ENCODE measurements at regions not wholly inside any gene's neighbourhood (a gene's known extent, or its start where the extent isn't known, plus 50 kb on each side); places are given as distances from the start of the nearest gene placed in this dataset.

GRCh38 chr6:152897807-152898399, 84.9 kb downstream of the FBXO5 start:
- DNase-seq (ENCODE audit: low read depth): peak; percentile 55

GRCh38 chr6:152904678-152905077, 78.2 kb downstream of the FBXO5 start:
- no peak overlapping the region for H3K4me3 ChIP-seq (ENCODE audit: control insufficient read depth, low read depth, low read length)
- TF ChIP-seq CTCF (conservative IDR thresholded peaks at IDR 0.05; ENCODE audit: control insufficient read depth, insufficient read depth, low read depth, low read length): no peak
- DNase-seq (ENCODE audit: low read depth): no peak

More at GRCh38 chr6:152897807-152898399, 84.9 kb downstream of the FBXO5 start:
- TF ChIP-seq CTCF (conservative IDR thresholded peaks at IDR 0.05; ENCODE audit: control insufficient read depth, insufficient read depth, low read depth, low read length): peak; percentile 91
- no peak overlapping the region for H3K4me3 ChIP-seq (ENCODE audit: control insufficient read depth, low read depth, low read length)

GRCh38 chr6:152905551-152906299, 77.1 kb downstream of the FBXO5 start:
- TF ChIP-seq CTCF (conservative IDR thresholded peaks at IDR 0.05; ENCODE audit: control insufficient read depth, insufficient read depth, low read depth, low read length): no peak
- H3K4me3 ChIP-seq (ENCODE audit: control insufficient read depth, low read depth, low read length): no peak overlapping the region
- no peak for DNase-seq (ENCODE audit: low read depth)

- TF ChIP-seq CTCF (conservative IDR thresholded peaks at IDR 0.05; ENCODE audit: control insufficient read depth, insufficient read depth, low read depth, low read length): no peak
- H3K4me3 ChIP-seq (ENCODE audit: control insufficient read depth, low read depth, low read length): no peak overlapping the region
- no peak for DNase-seq (ENCODE audit: low read depth)
Measured at GRCh38 chr6:152909241-152909640, 73.6 kb downstream of the FBXO5 start.

- H3K4me3 ChIP-seq (ENCODE audit: control insufficient read depth, low read depth, low read length): no peak overlapping the region
- no peak for TF ChIP-seq CTCF (conservative IDR thresholded peaks at IDR 0.05; ENCODE audit: control insufficient read depth, insufficient read depth, low read depth, low read length)
- DNase-seq (ENCODE audit: low read depth): no peak
Measured at GRCh38 chr6:152916035-152916434, 66.8 kb downstream of the FBXO5 start.

- no peak overlapping the region for H3K4me3 ChIP-seq (ENCODE audit: control insufficient read depth, low read depth, low read length)
- no peak for DNase-seq (ENCODE audit: low read depth)
- TF ChIP-seq CTCF (conservative IDR thresholded peaks at IDR 0.05; ENCODE audit: control insufficient read depth, insufficient read depth, low read depth, low read length): no peak
Measured at GRCh38 chr6:152918991-152919390, 63.9 kb downstream of the FBXO5 start.
